KMS-11 (cell line): ENCODE measurements at regions not wholly inside any gene's neighbourhood (a gene's known extent, or its start where the extent isn't known, plus 50 kb on each side); places are given as distances from the start of the nearest gene placed in this dataset.

ENCODE experiments used
- H2AFZ ChIP-seq: fragments of 200-600 bp; sonication (generic); 2 replicates; pipeline ENCODE4 v1.6.1; 2016; ENCODE audit warnings: antibody characterized with exemption, mixed run types, low read depth
- H3K27ac ChIP-seq: fragments of 200-600 bp; sonication (generic); 2 replicates; pipeline ENCODE4 v1.6.1; 2016; ENCODE audit warnings: mild to moderate bottlenecking, mixed run types
- H3K27me3 ChIP-seq: fragments of 200-600 bp; sonication (generic); 2 replicates; pipeline ENCODE4 v1.6.1; 2017; ENCODE audit warnings: mild to moderate bottlenecking, low read depth, mixed run types, moderate library complexity; ENCODE audit not compliant: insufficient read depth
- H3K36me3 ChIP-seq: fragments of 200-600 bp; sonication (generic); 2 replicates; pipeline ENCODE4 v1.6.1; 2017; ENCODE audit warnings: mild to moderate bottlenecking, mixed run types; ENCODE audit not compliant: insufficient read depth
- H3K4me1 ChIP-seq: fragments of 200-600 bp; sonication (generic); 2 replicates; pipeline ENCODE4 v1.6.1; 2016; ENCODE audit warnings: mild to moderate bottlenecking, low read depth, mixed run types; ENCODE audit not compliant: poor library complexity, severe bottlenecking
- H3K4me2 ChIP-seq: fragments of 200-600 bp; sonication (generic); 2 replicates; pipeline ENCODE4 v1.7.0; 2016; ENCODE audit warnings: mild to moderate bottlenecking, mixed run types
- H3K4me3 ChIP-seq: fragments of 200-600 bp; sonication (generic); IDR thresholded peaks from 2 replicates; pipeline ENCODE4 v1.6.1; 2017; ENCODE audit warnings: low read depth, low read length, mixed read lengths; ENCODE audit not compliant: insufficient read depth
- H3K79me2 ChIP-seq: fragments of 200-600 bp; sonication (generic); 2 replicates; pipeline ENCODE4 v1.6.1; 2016; ENCODE audit warnings: low read depth, mixed run types; ENCODE audit not compliant: insufficient read depth
- H3K9ac ChIP-seq: fragments of 200-600 bp; sonication (generic); 2 replicates; pipeline ENCODE4 v1.6.1; 2016; ENCODE audit warnings: mild to moderate bottlenecking, mixed run types
- H4K20me1 ChIP-seq: fragments of 200-600 bp; sonication (generic); 2 replicates; pipeline ENCODE4 v1.6.1; 2016; ENCODE audit warnings: mild to moderate bottlenecking, mixed run types; ENCODE audit not compliant: insufficient read depth
- CTCF ChIP-seq: fragments of 200-600 bp; sonication (generic); conservative IDR thresholded peaks from 2 replicates; pipeline ENCODE4 v1.6.1; 2017; ENCODE audit warnings: low read depth, mild to moderate bottlenecking, antibody characterized with exemption, low read length, moderate library complexity, mixed read lengths

GRCh38 chr5:56712895-56713591 is 102.3 kb upstream of the MAP3K1 start:
- no peak overlapping the region for H3K9ac ChIP-seq
- no peak overlapping the region for H3K4me3 ChIP-seq
- no peaks in the 10 kb centered on the region for H3K27me3 ChIP-seq
- no peaks in the 10 kb centered on the region for H3K4me1 ChIP-seq
- no peak for TF ChIP-seq CTCF
- H3K27ac ChIP-seq, result no peak overlapping the region
- H3K79me2 ChIP-seq, result no peaks in the 10 kb centered on the region
- H2AFZ ChIP-seq, result no peak overlapping the region
- no peak overlapping the region for H3K4me2 ChIP-seq
- H4K20me1 ChIP-seq, result no peaks in the 10 kb centered on the region
- H3K36me3 ChIP-seq, result no peaks in the 10 kb centered on the region

GRCh38 chr5:56710826-56711590 is 104.3 kb upstream of the MAP3K1 start:
- no peaks in the 10 kb centered on the region for H3K4me1 ChIP-seq
- H3K4me2 ChIP-seq, result no peak overlapping the region
- H3K27ac ChIP-seq, result no peak overlapping the region

GRCh38 chr5:56706504-56706903 is 108.8 kb upstream of the MAP3K1 start:
- H3K9ac ChIP-seq, result no peak overlapping the region
- H3K4me1 ChIP-seq, result no peaks in the 10 kb centered on the region
- H3K4me2 ChIP-seq, result no peak overlapping the region
- no peak overlapping the region for H3K4me3 ChIP-seq
- no peaks in the 10 kb centered on the region for H4K20me1 ChIP-seq
- TF ChIP-seq CTCF, result no peak
- H3K36me3 ChIP-seq, result no peaks in the 10 kb centered on the region
- no peaks in the 10 kb centered on the region for H3K79me2 ChIP-seq
- no peak overlapping the region for H3K27ac ChIP-seq
- no peaks in the 10 kb centered on the region for H3K27me3 ChIP-seq
- H2AFZ ChIP-seq, result no peak overlapping the region

More at GRCh38 chr5:56710826-56711590, 104.3 kb upstream of the MAP3K1 start:
- Histone ChIP-seq H3K27me3 (no peaks in the 10 kb centered on the region), H4K20me1 (no peaks in the 10 kb centered on the region), H3K4me3 (no peak overlapping the region), H3K36me3 (no peaks in the 10 kb centered on the region), H3K79me2 (no peaks in the 10 kb centered on the region), H2AFZ (no peak overlapping the region), H3K9ac (no peak overlapping the region)
- TF ChIP-seq CTCF, result no peak

GRCh38 chr5:56705217-56705616 is 110.1 kb upstream of the MAP3K1 start:
- Histone ChIP-seq H4K20me1 (no peaks in the 10 kb centered on the region), H3K4me2 (no peak overlapping the region), H3K9ac (no peak overlapping the region), H3K4me1 (peaks cover under 1% of the 10 kb centered on the region), H2AFZ (no peak overlapping the region), H3K27ac (no peak overlapping the region), H3K36me3 (no peaks in the 10 kb centered on the region), H3K79me2 (no peaks in the 10 kb centered on the region), H3K4me3 (no peak overlapping the region), H3K27me3 (no peaks in the 10 kb centered on the region)
- no peak for TF ChIP-seq CTCF
